EL (cell line): ENCODE measurements at regions not wholly inside any gene's neighbourhood (a gene's known extent, or its start where the extent isn't known, plus 50 kb on each side); places are given as distances from the start of the nearest gene placed in this dataset.

Source experiments
- DNase-seq: peaks from one replicate; pipeline ENCODE4 v3.0.0-alpha.2; 2016

DNA sequence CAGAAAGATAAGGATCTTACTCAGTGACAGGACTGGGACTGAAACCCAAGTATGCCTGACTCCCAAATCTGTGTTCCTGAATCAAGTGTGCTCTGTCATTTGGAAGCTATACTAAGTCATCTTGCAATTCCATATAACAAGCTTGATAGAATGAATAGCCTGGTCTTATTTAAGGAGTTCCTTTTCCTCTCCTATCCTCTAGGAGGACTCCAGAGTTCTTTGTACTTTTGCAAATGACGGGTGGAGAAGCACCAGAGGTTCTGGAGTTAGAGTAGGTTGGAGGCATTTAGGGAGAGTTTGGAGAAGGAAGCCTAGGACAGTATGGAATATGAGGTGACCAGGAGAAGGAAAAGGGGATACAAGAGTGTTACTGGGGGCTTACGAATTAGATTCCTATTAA lies 92.9 kb upstream of the RCN1 start:
- DNase-seq = no peak

DNA sequence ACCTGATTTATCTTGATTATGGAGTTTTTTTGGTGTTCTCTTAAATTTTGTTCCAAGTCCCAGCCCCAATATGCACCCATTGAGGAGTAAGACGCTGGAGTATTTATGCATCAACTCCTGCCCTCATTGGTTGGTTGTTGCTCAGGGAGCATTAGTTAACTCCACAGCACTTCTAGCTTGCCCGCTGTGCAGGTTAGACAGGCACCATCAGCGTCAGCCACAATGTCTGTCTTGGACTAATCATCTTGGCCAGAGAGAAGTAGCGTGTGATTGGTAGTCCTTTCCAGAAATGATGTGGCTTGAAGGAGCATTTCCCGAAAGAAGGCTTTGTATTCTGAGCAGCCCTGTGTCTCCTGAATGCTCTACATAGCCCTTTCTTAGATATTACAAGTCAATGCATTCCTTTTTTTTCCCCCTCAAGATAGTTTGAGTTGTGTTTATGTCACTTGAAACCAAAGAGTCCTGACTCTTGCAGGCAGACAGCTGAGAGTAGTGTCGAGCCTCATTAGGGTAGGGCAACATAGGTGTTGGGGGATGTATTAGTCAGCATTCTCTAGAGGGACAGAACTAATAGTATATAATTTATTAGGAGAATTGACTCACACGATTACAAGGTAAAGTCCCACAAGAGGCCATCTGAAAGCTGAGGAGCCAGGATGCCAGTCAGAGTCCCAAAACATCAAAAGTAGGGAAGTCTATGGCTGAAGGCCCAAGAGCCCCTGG lies 94.6 kb upstream of the RCN1 start:
- DNase-seq = no peak

DNA sequence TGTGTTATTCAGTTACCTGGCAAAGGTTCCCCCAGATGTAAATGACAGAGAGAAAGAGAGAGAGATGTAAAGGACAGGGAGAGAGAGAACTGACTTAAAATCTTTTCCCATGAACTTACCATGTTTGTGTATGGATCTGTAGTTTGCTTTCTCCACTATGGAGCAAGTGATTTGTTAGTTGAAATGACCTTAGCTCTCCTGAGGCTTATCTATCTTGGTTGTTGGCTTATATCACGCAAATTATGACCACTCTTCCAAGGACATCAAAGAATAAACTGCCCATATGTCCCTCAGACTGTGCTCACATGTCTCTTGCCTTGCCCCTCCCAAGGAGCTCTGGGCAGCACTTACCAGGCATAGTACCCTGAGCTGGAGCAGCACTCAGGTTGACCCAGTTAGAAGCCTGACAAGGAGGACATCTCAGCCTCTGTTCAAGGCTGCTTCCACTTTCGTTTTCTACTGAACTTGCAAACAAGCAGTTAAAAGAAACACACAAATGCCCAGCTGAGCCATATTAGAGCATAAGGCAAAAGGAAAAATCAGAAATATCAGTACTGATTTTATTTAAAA lies 95.3 kb upstream of the RCN1 start:
- DNase-seq = peak; percentile 43

DNA sequence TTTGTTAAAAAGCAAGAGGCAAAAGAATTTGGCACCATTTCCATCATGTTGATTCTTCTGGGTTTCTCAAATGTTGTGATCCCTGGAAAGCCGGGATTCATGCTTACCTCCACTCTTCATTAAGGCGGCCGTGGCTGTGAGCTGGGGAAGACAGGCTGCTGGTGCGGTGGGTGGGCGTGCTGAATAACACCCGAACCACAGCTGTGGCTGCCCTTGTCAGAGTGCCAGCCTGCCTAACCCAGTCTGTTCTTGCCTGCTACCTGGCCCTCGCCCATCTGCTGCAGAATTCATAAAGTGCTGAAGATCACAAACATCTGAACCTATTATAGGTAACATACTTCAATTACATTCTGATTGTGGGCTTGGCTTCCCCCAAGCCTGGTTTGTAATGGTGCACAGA lies 95.8 kb upstream of the RCN1 start:
- no peak for DNase-seq

DNA sequence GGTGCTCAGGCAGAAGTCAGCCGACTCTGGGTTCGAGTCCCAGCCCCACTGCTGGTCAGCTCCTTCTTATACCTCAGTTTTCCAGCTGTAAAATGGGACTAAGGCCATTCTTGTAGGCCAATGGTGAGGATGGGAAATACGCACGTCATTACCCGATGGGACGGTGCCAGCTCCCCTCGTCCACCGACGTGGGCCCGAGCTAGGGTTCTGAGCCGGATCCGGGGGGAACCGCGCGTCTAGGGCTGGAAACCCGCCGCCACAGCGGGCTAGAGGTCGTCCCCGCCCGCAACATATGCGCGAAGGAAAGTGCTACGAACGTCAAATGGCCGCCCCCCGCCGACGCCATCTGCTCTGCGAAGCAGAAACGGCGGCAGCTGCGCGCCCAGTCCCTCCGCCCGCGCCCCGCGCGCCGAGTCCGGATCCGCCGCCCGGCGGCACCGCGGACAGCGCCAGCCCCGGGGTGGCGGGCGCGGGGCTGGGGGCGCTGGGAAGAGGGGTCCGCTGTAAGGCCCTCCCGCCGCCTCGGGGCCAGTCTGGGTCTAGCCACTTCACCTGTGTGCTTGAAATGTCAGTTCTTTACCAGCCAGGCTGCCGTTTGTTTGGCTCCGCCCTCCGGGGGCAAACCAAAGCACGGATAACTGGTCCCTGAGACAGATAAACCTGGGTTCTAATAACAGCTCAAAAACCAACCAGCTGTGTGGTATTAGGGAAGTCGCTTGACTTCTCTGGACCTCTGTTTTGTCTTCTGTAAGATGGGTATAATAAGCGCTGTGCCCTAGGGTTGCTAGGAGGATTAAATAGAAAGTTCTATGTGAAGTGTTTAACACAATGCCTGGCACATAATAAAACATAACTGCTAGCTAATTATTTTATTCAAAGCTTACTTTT lies 103.5 kb upstream of the RCN1 start:
- DNase-seq = no peak

DNA sequence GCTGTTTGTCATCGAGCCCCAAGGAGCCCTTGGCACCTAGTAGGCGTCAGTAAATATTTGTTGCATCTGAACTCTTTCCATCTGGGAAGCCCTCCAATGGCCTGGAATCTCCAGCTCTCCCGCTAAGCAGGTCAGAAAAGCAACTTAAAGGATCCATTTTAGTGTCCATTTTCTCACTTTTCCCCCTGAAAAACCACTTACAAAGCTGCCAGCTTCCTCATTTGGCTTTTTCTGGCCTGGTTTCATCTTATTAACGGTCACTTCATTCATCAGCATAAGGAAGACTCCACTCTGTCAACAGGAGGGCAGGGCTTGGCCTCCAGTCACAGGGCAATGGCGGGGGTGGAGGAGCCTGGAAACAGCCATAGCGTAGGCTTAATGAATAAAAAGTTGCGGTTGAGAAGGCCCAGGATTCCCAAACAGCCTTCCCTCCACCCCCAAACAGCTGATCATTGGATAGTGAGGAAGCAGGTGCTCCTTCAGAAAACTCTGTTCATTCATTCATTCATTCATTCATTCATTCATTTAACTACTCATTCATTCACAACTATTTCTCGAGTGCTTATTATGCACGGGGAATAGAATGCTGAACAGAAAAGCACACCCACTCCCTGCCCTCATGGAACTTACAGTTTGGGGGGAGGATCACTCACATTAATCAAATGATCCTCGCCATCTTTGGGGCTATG lies 104.5 kb upstream of the RCN1 start:
- DNase-seq = no peak

DNA sequence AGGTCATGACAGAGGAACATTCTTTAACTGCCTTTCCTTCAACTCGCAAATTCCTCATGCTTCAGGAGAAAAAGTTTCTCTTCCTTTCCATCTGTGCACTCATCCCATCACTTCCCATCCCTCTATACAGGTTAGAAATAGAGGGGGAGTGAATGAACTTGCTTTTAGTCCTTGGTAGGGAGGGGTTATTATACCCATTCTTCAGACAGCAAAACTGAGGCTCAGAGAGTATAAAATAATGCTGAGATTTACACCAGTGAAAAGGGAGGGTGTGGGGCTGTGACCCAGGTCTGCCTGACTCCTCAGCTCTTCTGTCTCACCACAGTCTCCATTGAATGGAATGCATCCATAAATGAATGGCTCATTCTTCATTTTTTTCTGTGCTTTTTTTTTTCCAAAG lies 109.4 kb upstream of the RCN1 start:
- no peak for DNase-seq

DNA sequence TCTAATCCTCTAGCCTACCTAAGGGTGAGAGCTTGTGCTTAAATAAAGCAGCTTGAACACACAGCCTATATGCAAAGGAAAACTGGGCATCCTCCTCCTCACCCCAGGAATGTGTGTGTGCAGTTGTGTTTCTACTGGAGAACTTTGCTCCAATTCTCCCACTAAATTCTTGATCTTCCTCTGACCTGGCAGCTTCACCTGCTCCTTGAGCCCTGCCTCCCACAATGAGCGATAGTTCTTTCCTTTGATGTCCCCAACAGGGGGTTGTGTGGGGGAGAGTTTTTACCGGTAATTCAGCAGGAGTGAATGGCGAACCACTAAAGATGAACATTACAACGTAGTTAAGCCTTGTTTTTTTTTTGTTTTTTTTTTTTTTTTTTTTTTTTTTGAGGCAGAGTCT lies 113.5 kb upstream of the RCN1 start:
- no peak for DNase-seq

DNA sequence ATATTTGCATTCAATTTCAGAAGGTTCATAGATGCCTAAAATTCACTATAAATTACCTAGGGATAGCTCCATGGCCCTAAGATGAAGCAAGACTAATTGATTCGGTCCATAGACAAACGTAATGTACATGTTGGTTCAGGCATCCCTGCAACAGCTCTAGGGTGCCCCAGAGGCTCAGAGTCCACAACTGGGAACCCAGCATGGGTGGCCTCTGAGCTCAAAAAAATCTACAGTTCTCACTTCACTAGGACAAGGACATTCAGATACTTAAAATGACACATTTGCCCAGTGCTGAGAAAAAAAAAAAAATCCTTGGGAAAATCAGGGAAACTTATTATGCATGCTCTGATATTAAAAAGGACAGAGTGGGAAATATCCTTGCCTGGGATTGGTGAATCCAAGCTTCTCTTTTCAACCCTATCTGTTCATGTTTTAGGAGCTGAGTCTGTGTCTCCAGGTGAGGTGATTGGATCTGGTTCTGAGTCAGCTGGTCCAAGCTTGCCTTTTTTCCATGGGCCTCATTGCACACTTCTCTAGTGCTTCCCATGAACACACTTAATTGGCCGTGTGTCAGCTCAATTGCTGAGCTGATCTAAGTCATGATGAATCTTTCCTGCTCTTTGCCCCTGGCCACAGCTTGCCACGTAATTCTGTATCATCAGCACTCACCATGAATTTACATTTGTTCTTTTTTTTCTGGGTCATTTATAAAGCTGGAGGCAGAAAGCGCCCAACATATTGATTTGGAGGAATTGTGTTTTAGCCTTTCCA lies 116.3 kb upstream of the RCN1 start:
- peak; percentile 89 for DNase-seq

DNA sequence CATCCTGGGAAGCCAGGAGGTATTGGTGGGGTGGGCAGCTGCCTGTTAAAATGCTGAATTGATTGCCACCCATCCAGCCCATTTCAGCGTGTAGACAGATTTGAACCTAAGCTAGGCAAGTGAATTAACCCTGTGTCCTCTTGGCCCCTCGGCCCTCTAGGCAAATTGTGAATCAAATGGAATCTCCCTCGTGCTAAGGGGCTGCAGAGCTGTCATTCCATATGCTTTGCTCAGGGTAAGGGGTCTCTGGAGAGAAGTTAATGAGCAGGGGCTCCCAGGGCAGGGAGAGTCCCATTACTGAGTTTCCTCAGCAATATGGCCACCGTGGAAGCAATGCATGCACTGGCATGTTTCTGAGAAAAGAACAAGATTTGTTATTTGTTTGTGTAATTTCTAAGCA lies 117.7 kb upstream of the RCN1 start:
- no peak for DNase-seq

DNA sequence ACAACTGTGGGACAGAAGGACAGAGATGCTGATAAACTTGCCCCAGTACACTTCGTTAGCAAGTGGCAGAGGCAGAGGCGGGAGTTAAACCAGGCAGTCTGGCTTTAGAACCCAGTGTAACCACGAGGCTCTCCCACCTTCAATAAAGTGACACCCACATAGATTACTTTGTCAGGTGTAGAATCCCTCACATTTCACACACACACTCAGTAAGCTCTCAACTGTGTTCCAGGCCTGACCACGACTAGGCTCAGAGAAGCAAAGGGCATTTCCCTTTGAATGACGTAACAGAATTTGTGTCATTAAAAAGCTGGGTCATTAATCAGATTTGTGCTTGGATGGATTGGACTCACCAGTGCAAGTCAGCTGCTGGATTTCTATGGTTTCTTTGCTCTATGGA lies 118.3 kb upstream of the RCN1 start:
- DNase-seq = no peak

DNA sequence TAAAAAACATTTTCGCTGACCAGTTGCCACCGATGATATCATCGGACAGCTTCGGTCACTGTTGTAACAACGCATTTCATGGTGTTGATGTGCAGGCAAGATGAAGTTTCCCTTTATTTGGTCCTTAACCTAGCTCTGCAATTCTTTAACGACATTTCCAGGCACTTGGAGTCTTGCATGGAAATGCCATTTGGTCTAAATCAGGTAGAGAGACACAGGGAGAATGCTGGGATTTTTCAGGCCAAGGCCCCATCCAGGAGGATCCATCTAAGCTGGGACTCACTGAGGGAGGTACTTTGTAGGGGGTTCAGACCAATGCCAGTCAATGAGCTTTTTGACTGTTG lies 121.5 kb upstream of the RCN1 start:
- no peak for DNase-seq

DNA sequence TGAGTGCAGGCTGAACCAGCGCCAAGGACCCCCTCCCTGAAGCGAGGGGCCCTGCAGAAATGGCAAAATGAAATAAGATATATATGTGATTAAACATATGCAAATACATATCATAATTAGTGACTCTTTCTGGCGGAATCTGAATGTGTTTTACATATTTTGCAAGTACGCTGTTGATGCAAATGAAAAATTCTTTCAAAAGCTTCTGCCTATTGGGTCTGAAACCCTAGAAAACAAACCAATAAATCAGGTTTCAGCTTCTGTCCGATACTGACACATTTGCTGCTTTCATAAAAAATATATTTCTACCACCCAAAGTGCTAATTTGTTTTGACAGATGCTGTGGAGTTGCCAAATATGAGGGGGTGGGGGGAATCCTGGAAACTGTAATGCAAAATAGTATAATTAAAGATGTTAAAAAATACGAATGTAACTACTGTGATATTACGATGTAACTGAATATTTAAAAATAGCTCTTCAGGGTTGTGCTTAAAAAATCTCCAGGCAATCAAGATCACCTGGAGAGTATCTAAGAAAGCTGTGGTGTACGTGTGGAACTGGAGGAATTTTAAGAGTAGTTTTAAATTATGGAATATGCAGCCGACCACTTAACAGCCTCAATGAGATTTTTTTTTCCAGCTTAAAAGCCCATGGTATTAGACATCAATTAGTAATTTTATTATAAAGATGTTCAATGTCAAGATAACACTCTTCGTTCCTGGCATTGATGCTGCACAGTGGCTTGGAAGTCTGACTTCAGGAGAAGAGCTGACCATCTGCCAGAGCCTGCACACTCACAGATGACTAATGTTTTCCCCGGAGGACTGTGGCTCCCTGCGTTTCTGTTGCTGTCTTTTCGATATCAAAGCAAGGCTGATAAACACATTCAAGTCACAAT lies 122.2 kb upstream of the RCN1 start:
- DNase-seq = peak; percentile 82

DNA sequence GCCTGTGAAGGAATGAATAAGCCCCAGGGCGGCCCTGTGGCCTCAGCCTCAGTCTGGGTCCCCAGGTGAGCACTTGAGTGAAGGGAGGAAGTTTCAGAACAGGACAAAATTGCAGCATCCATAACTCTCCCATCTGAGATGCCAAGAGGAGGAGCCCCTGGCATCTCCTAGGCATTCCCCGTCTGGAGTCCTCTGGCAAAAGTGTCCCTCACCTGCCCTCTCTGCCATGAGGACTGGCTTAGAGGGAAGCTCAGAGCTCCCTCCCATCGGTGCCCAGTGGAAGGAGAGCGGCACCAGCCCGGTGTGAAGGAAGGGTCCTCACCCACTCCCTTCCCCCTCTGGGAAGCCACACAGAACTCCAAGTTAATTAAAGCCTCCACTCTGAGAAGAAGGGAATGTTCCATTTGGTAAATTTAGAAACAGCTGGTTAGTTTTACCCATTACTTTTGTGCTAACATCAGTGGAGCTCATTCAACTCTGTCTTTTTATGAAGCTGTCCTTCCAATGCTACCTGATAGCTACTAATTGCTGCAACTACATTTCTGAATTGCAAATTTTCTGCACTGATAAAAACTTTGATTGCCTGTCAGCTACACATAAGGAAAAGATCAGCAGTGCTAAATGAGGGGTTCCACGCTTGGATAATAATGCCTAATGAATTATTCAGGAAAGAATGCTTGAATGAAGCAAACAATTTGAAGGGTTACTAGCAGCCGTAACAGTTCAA lies 123.3 kb upstream of the RCN1 start:
- no peak for DNase-seq

DNA sequence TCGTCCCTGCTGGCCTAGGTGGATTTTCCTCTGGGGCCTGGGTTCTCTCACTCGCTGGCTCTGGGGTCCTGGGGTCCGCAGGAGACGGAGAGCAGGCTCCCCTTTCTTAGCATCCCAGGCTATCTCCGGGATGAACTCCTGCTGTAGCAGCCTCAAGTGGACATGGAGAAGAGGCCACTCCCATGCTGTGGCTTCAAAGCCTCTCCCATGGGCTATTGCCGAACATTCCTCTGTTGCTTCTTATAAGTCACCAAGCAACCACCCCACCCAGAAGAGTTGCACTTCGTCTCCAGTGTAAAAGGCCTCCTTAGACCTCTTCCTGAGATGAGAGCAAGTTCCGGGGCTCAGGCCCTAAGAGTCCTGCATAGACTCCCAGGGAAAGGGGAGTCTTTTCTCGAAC lies 124.0 kb upstream of the RCN1 start:
- no peak for DNase-seq

DNA sequence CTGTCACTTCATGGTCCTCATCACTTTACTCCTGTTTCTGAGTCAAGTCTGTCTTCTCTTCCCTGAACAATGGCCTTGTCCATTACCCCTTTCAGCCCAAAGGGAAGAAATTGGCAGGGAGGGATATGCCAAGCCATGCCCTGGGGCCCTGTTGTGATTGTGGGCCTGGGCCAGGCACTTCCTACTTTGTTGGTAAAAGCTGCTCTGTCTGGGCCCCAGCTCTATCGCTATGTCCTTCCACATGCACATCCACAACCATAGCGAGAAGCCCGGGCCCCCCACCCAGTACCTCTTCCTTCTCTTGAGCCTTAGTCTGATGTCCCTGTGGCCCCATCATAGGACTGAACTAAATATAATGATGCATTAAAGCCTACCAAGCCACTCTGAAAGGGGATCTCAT lies 126.7 kb upstream of the RCN1 start:
- no peak for DNase-seq

DNA sequence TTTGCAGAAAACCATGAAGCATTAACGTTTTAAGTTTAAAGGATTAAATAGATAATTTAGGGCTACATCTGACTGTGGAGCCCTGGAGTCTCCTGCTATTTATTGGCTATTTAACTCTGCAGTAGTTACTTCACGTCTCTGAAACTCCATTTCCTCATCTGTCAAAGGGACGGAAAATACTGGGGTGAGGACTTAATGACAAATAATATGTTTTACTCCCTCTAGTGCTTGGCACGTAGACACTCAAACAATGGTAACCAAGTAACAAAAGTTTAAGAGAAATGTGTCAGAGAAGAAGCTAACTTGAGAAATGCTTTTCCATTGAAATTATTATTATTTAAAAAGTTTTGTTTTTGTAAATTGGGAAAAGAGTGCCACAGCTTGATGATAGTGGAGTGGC lies 130.7 kb upstream of the RCN1 start:
- DNase-seq = no peak

DNA sequence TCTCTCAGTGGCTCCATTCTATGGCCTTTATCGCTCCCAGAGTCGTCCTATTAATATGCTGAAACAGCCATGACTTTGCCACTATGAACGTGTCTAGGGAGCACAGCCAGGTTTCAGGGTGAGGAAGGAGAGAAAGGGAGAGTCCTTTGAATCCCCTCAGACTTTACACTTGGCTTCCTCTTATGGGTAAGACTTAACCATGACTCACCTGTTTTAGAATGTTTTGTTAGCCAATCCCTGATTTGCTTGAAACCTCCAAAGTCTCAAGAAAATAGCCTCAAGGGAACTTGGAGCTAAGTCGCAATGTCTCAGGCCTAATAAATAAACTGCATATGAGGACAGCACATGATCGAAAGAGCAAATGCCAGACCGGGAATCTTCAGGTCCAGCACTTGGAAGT lies 131.2 kb upstream of the RCN1 start:
- DNase-seq = peak; percentile 82

DNA sequence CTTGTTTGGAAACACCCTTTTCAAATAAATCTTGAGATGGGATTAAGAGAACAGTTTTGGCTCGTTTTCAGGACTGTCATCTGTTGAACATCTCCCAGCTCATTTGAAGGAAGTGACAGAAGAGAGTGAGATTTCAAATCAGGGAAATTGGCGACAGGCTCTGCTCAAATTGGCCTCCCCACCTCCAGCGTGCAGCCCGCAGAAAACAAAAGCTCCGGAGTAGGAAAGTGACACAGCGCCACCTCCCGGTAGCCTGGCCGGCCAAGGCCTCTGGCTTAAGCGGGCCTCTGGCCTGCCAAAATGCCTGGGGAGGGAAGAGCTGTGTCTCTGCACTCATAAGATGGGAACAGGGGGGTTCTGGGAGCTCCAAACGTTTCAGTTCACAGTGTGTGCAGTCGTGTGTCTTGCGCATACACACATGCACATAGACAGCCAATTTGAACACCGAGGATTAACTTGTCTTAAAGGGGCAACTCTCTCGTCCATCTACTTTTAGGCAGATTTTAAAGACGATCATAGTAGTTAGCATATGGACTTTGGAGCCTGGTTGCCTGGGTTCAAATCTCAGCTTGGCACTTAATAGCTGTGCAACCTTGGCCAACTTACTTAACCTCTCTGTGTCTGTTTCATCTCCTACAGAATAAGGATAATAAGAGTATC lies 132.7 kb upstream of the RCN1 start:
- peak; percentile 56 for DNase-seq

DNA sequence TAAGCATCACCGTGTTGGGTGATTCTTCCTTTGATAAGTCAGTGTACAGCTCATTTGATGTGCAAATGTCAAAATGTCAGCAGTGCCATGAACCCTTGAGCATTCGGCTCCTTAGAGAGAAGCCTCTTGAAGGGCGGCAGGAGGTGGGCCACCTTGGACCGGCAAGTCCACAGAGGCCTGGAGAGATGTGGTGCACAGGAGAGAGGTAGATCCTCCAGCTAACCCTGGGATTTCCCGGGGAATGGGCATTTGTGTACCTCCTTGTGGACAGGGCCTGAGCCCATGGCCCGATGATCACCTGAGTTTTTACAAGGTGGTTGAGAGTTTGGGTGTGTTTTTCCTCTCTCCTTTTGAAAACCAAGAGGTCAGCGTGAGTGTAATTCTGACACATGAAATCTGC lies 133.2 kb upstream of the RCN1 start:
- no peak for DNase-seq

DNA sequence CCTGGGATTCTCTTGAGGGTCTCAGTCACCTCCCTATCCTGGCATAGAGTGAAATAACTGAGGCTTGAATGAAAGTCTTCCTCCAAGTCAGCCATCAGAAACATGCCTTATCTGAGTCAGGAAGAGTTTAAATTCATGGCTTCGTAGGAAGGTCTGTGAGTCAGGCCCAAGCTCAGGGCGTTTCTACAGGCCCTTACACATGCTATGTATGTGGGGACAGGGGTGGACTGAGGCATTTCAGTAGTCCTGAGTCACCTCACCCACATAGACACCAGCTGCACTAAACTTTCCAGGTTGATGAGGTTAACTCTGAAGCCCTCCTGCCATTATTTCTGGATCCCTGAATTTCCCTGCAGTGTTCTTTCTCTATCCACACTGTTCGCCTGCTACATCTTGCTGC lies 134.6 kb upstream of the RCN1 start:
- DNase-seq = peak; percentile 50
